Keratinocyte (primary cell): ENCODE measurements at regions not wholly inside any gene's neighbourhood (a gene's known extent, or its start where the extent isn't known, plus 50 kb on each side); places are given as distances from the start of the nearest gene placed in this dataset.

Experiments used
- DNase-seq: peaks from one replicate; pipeline ENCODE4 v3.0.0-alpha.2; 2011; ENCODE audit warnings: low read depth, missing footprints, low spot score
- FAIRE-seq: peaks from 2 replicates; lab custom pipeline; 2011; peaks lifted over from hg19 to GRCh38; lab: Jason Lieb, UNC
- H2AFZ ChIP-seq: 2 replicates; pipeline ENCODE4 v1.6.0; 2012; ENCODE audit warnings: low read length, control low read depth, inconsistent platforms; ENCODE audit not compliant: control insufficient read depth
- H3K27ac ChIP-seq: 2 replicates; pipeline ENCODE4 v1.5.1; 2011; ENCODE audit warnings: low read length; ENCODE audit not compliant: control insufficient read depth, insufficient read depth
- H3K27me3 ChIP-seq: 3 replicates; pipeline ENCODE4 v1.6.0; 2011; ENCODE audit warnings: low read length; ENCODE audit not compliant: control insufficient read depth, insufficient read depth; ENCODE audit errors: extremely low read depth
- H3K36me3 ChIP-seq, 2 experiments: 2 replicates in 1 of 2; 3 replicates in 1 of 2; pipeline ENCODE4 v1.5.1; 2011; ENCODE audit warnings: low read length in 2 of 2, mild to moderate bottlenecking in 1 of 2; ENCODE audit not compliant: control insufficient read depth in 2 of 2, insufficient read depth in 2 of 2; ENCODE audit errors: extremely low read depth in 1 of 2
- H3K4me1 ChIP-seq: 3 replicates; pipeline ENCODE4 v1.5.1; 2011; ENCODE audit warnings: low read length; ENCODE audit not compliant: control insufficient read depth, insufficient read depth; ENCODE audit errors: extremely low read depth
- H3K4me2 ChIP-seq: 3 replicates; pipeline ENCODE4 v1.6.0; 2011; ENCODE audit warnings: low read depth, low read length; ENCODE audit not compliant: control insufficient read depth, insufficient read depth; ENCODE audit errors: extremely low read depth
- H3K4me3 ChIP-seq, 3 experiments: fragments of 200-600 bp in 1 of 3; sonication (generic) in 1 of 3; 2 replicates in 2 of 3; 3 replicates in 1 of 3; pipeline ENCODE4 v1.5.1; 2011 to 2016; ENCODE audit warnings: low read length in 3 of 3, mild to moderate bottlenecking in 3 of 3, control low read depth in 2 of 3, inconsistent platforms in 1 of 3, low read depth in 1 of 3, mixed read lengths in 1 of 3, mixed run types in 1 of 3, moderate library complexity in 1 of 3; ENCODE audit not compliant: control insufficient read depth in 2 of 3, insufficient read depth in 2 of 3; ENCODE audit errors: extremely low read depth in 1 of 3
- H3K79me2 ChIP-seq: 2 replicates; pipeline ENCODE4 v1.6.0; 2012; ENCODE audit warnings: low read length; ENCODE audit not compliant: control insufficient read depth, insufficient read depth
- H3K9ac ChIP-seq: 3 replicates; pipeline ENCODE4 v1.6.0; 2011; ENCODE audit warnings: low read length; ENCODE audit not compliant: control insufficient read depth, insufficient read depth; ENCODE audit errors: extremely low read depth
- H3K9me1 ChIP-seq: 3 replicates; pipeline ENCODE4 v1.6.0; 2011; ENCODE audit warnings: low read length; ENCODE audit not compliant: control insufficient read depth, insufficient read depth; ENCODE audit errors: extremely low read depth
- H3K9me3 ChIP-seq: 2 replicates; pipeline ENCODE4 v1.5.1; 2012; ENCODE audit warnings: low read depth, low read length; ENCODE audit not compliant: control insufficient read depth
- H4K20me1 ChIP-seq: 3 replicates; pipeline ENCODE4 v1.6.0; 2011; ENCODE audit warnings: low read length; ENCODE audit not compliant: control insufficient read depth, insufficient read depth; ENCODE audit errors: extremely low read depth
- EZH2 ChIP-seq: IDR thresholded peaks from one replicate; pipeline ENCODE4 v1.6.1; 2012; ENCODE audit warnings: inconsistent platforms, mild to moderate bottlenecking, low read length, moderate library complexity
- dilution Hi-C: fragments of 300-500 bp; cut with MboI; formaldehyde crosslinking; loops from one replicate; pipeline ENCODE4 v1.7.0; 2020; ENCODE audit warnings: low sequenced_read_pairs; ENCODE audit not compliant: extremely low pct_ligation_motif_present
- TF ChIP-seq, protein P1 (sequence below), 3 experiments: IDR thresholded peaks in 1 of 3; conservative IDR thresholded peaks in 1 of 3; optimal IDR thresholded peaks in 1 of 3; 2 replicates in 2 of 3; 3 replicates in 1 of 3; pipeline versions ENCODE3 to v1.5.1; 2011; ENCODE audit warnings: low read length in 3 of 3, mild to moderate bottlenecking in 3 of 3, moderate library complexity in 2 of 3, control low read depth in 1 of 3, inconsistent platforms in 1 of 3; ENCODE audit not compliant: insufficient read depth in 2 of 3; ENCODE audit errors: extremely low read depth in 1 of 3

DNA sequence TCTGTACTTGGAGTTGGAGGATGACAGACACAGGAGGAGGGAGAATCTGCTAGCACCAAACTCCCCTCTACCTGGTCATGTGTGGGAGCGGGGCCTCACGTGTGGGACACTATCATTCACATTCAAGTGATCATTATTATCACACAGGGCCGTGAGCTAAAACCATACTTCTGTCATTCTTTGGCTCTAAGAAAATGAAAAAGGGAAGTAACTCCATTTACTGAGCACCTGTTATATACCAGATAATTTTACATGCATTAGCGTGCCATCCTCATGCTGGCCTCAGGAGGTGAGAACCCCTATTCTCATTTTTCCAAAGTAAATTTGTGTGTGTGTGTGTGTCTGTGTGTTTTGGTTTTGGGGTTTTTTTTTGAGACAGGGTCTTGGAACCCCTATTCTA, 150.1 kb downstream of the GLI2 start:
- Histone ChIP-seq H3K27ac (no peak overlapping the region), H3K4me3 (no peak overlapping the region), H4K20me1 (no peaks in the 10 kb centered on the region), H3K4me2 (no peak overlapping the region), H3K27me3 (peaks cover 28% of the 10 kb centered on the region), H3K9me1 (no peaks in the 10 kb centered on the region), H2AFZ (no peak overlapping the region), H3K9me3 (no peaks in the 10 kb centered on the region), H3K4me1 (no peaks in the 10 kb centered on the region), H3K79me2 (no peaks in the 10 kb centered on the region), H3K9ac (no peak overlapping the region), H3K36me3 (no peaks in the 10 kb centered on the region)
- dilution Hi-C loops: no loop called here
- DNase-seq: no peak
- no peak for TF ChIP-seq EZH2
- TF ChIP-seq, protein P1, sequence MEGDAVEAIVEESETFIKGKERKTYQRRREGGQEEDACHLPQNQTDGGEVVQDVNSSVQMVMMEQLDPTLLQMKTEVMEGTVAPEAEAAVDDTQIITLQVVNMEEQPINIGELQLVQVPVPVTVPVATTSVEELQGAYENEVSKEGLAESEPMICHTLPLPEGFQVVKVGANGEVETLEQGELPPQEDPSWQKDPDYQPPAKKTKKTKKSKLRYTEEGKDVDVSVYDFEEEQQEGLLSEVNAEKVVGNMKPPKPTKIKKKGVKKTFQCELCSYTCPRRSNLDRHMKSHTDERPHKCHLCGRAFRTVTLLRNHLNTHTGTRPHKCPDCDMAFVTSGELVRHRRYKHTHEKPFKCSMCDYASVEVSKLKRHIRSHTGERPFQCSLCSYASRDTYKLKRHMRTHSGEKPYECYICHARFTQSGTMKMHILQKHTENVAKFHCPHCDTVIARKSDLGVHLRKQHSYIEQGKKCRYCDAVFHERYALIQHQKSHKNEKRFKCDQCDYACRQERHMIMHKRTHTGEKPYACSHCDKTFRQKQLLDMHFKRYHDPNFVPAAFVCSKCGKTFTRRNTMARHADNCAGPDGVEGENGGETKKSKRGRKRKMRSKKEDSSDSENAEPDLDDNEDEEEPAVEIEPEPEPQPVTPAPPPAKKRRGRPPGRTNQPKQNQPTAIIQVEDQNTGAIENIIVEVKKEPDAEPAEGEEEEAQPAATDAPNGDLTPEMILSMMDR (optimal IDR thresholded peaks at IDR 0.05 in 1 of 3, IDR thresholded peaks at IDR 0.05 in 1 of 3, conservative IDR thresholded peaks at IDR 0.05 in 1 of 3; ENCODE audit: extremely low read depth in 1 of 3, insufficient read depth in 2 of 3, low read length in 3 of 3): no peak
- no peak for FAIRE-seq

DNA sequence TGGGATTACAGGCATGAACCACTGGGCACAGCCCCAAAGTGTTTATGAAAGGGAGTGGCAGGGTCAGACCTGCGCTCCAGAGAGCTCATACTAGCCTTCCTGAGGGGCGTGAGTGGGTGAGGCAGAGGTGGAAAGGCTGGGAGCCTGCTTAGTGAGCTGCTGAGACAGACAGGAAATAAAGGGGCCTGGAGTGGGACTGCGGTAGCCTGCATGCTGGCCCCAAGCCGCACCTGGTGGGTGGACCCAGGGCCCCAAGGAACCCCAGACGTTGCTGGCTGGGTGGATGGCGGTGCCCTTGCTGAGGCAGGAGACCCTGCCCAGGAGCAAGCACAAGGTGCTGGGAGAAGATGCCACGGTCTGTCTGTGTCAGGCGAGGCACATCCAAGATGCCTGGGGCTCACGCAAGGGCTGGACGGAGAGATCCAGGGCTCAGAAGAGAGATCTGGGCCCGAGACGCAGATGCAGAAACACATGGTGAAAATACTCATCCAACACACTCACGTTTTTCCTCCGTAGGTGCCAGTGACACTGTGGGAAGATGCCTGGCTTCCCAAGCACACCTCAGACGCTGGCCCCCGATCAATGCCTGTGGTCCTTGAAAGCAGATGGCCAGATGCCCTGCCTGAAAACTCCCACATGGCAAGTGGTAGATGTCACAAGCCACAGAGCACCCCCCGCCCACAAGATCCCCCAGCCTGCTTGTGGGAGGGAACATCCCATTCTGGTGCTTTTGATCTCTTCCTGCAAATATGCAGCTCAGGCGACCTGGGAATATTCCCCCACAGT, 151.1 kb downstream of the GLI2 start:
- dilution Hi-C loops: no loop called here
- H3K36me3 ChIP-seq: no peaks in the 10 kb centered on the region
- H3K4me2 ChIP-seq: no peak overlapping the region
- H4K20me1 ChIP-seq: no peaks in the 10 kb centered on the region
- H3K9ac ChIP-seq: no peak overlapping the region
- no peak overlapping the region for H2AFZ ChIP-seq
- no peaks in the 10 kb centered on the region for H3K9me1 ChIP-seq
- H3K27me3 ChIP-seq: peaks cover 24% of the 10 kb centered on the region
- H3K9me3 ChIP-seq: no peaks in the 10 kb centered on the region
- H3K27ac ChIP-seq: no peak overlapping the region
- no peaks in the 10 kb centered on the region for H3K79me2 ChIP-seq
- H3K4me1 ChIP-seq: no peaks in the 10 kb centered on the region
- TF ChIP-seq, protein P1 (optimal IDR thresholded peaks at IDR 0.05 in 1 of 3, IDR thresholded peaks at IDR 0.05 in 1 of 3, conservative IDR thresholded peaks at IDR 0.05 in 1 of 3; ENCODE audit: extremely low read depth in 1 of 3, insufficient read depth in 2 of 3, low read length in 3 of 3): no peak
- no peak for TF ChIP-seq EZH2
- DNase-seq: no peak
- no peak for FAIRE-seq
- H3K4me3 ChIP-seq: no peak overlapping the region
